OCI-LY3 (cell line): ENCODE measurements at regions not wholly inside any gene's neighbourhood (a gene's known extent, or its start where the extent isn't known, plus 50 kb on each side); places are given as distances from the start of the nearest gene placed in this dataset.

ENCODE experiments used
- H2AFZ ChIP-seq: fragments of 200-600, 300-600 bp; shearing (Covaris generic); 2 replicates; pipeline ENCODE4 v1.6.0; 2014; ENCODE audit warnings: antibody characterized with exemption, low read depth, low read length
- H3K27ac ChIP-seq: fragments of 200-600, 300-600 bp; sonication (generic); 2 replicates; pipeline ENCODE4 v1.5.1; 2014; ENCODE audit warnings: mild to moderate bottlenecking, low read length, moderate library complexity, mixed read lengths
- H3K27me3 ChIP-seq: fragments of 200-600, 300-600 bp; sonication (generic); 2 replicates; pipeline ENCODE4 v1.6.1; 2014; ENCODE audit warnings: low read depth, low read length, mixed read lengths
- H3K36me3 ChIP-seq: fragments of 200-600, 300-600 bp; sonication (generic); replicated peaks from 2 replicates; pipeline ENCODE3; 2014; ENCODE audit warnings: low read depth, low read length, mixed read lengths
- H3K4me1 ChIP-seq: fragments of 300-600, 200-600 bp; sonication (generic); 2 replicates; pipeline ENCODE4 v1.6.1; 2014; ENCODE audit warnings: low read length, mixed read lengths
- H3K4me2 ChIP-seq: fragments of 200-600, 300-600 bp; sonication (generic); 2 replicates; pipeline ENCODE4 v1.6.1; 2014; ENCODE audit warnings: low read length, mixed read lengths
- H3K4me3 ChIP-seq: fragments of 300-600, 200-600 bp; sonication (generic); 2 replicates; pipeline ENCODE4 v1.5.1; 2014; ENCODE audit warnings: antibody characterized with exemption, mild to moderate bottlenecking, low read length, moderate library complexity
- H3K79me2 ChIP-seq: fragments of 300-600, 200-600 bp; shearing (Covaris generic); 2 replicates; pipeline ENCODE4 v1.6.1; 2014; ENCODE audit warnings: mild to moderate bottlenecking, low read length, mixed read lengths
- H3K9ac ChIP-seq: fragments of 300-600, 200-600 bp; shearing (Covaris generic); 2 replicates; pipeline ENCODE4 v1.6.0; 2014; ENCODE audit warnings: mild to moderate bottlenecking, low read length, moderate library complexity
- H3K9me3 ChIP-seq: fragments of 200-600, 300-600 bp; shearing (Covaris generic); 2 replicates; pipeline ENCODE4 v1.6.1; 2014; ENCODE audit warnings: low read length, mixed read lengths; ENCODE audit not compliant: insufficient read depth
- H4K20me1 ChIP-seq: fragments of 200-600, 300-600 bp; sonication (generic); 2 replicates; pipeline ENCODE4 v1.6.1; 2016; ENCODE audit warnings: low read length, mixed read lengths; ENCODE audit not compliant: insufficient read depth
- EZH2phosphoT487 ChIP-seq: fragments of 200-600 bp; shearing (Covaris generic); IDR thresholded peaks from 2 replicates; pipeline ENCODE4 v1.6.1; 2018; ENCODE audit warnings: antibody characterized with exemption, mixed run types, low read depth
- TF ChIP-seq, protein P1 (sequence below): fragments of 200-600, 300-600 bp; sonication (generic); IDR thresholded peaks from 2 replicates; pipeline ENCODE4 v1.5.1; 2014; ENCODE audit warnings: antibody characterized with exemption, low read length, low read depth

- Histone ChIP-seq H3K4me3 (no peak overlapping the region), H3K4me1 (no peaks in the 10 kb centered on the region), H3K9me3 (no peaks in the 10 kb centered on the region), H4K20me1 (no peaks in the 10 kb centered on the region), H3K79me2 (no peaks in the 10 kb centered on the region), H3K4me2 (no peak overlapping the region), H3K36me3 (no peaks in the 10 kb centered on the region), H3K27me3 (no peaks in the 10 kb centered on the region), H3K27ac (no peak overlapping the region), H3K9ac (no peak overlapping the region), H2AFZ (no peak overlapping the region)
- TF ChIP-seq EZH2phosphoT487 = no peak
These were observed 417.2 kb downstream of the RFPL4B start for GRCh38 chr6:112764377-112764776.

DNA sequence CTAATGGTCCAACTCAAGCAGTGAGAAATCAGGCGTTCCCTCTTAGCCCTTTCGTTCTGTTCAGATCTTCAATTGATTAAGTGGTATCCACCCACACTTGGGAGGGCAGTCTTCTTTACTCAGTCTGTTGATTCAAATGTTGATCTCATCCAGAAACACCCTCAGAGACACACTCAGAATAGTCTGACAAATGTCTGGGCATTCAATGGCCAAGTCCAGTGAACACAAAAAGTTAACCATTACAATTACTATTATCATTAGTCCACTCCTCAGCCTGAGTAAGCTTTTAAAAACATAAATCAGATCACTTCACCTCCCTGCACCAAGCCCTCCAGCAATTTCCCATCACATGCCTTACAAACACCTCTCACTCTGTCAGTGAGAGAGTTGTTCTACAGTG lies 423.2 kb downstream of the RFPL4B start:
- TF ChIP-seq, protein P1, sequence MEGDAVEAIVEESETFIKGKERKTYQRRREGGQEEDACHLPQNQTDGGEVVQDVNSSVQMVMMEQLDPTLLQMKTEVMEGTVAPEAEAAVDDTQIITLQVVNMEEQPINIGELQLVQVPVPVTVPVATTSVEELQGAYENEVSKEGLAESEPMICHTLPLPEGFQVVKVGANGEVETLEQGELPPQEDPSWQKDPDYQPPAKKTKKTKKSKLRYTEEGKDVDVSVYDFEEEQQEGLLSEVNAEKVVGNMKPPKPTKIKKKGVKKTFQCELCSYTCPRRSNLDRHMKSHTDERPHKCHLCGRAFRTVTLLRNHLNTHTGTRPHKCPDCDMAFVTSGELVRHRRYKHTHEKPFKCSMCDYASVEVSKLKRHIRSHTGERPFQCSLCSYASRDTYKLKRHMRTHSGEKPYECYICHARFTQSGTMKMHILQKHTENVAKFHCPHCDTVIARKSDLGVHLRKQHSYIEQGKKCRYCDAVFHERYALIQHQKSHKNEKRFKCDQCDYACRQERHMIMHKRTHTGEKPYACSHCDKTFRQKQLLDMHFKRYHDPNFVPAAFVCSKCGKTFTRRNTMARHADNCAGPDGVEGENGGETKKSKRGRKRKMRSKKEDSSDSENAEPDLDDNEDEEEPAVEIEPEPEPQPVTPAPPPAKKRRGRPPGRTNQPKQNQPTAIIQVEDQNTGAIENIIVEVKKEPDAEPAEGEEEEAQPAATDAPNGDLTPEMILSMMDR = no peak
- no peak for TF ChIP-seq EZH2phosphoT487
- H3K27ac ChIP-seq = no peak overlapping the region
- H3K79me2 ChIP-seq = no peaks in the 10 kb centered on the region
- no peaks in the 10 kb centered on the region for H3K27me3 ChIP-seq
- H3K4me2 ChIP-seq = no peak overlapping the region
- no peak overlapping the region for H3K4me3 ChIP-seq
- no peak overlapping the region for H3K9ac ChIP-seq
- no peaks in the 10 kb centered on the region for H3K9me3 ChIP-seq
- no peaks in the 10 kb centered on the region for H4K20me1 ChIP-seq
- no peaks in the 10 kb centered on the region for H3K4me1 ChIP-seq
- H2AFZ ChIP-seq = no peak overlapping the region
- no peaks in the 10 kb centered on the region for H3K36me3 ChIP-seq

- TF ChIP-seq, protein P1 = no peak
- no peak for TF ChIP-seq EZH2phosphoT487
- Histone ChIP-seq H3K79me2 (no peaks in the 10 kb centered on the region), H3K4me3 (no peak overlapping the region), H3K4me2 (no peak overlapping the region), H3K4me1 (no peaks in the 10 kb centered on the region), H3K9ac (no peak overlapping the region), H3K27me3 (no peaks in the 10 kb centered on the region), H3K36me3 (no peaks in the 10 kb centered on the region), H3K27ac (no peak overlapping the region), H4K20me1 (no peaks in the 10 kb centered on the region), H2AFZ (no peak overlapping the region), H3K9me3 (no peaks in the 10 kb centered on the region)
These were observed 426.1 kb downstream of the RFPL4B start for GRCh38 chr6:112773187-112773586.

DNA sequence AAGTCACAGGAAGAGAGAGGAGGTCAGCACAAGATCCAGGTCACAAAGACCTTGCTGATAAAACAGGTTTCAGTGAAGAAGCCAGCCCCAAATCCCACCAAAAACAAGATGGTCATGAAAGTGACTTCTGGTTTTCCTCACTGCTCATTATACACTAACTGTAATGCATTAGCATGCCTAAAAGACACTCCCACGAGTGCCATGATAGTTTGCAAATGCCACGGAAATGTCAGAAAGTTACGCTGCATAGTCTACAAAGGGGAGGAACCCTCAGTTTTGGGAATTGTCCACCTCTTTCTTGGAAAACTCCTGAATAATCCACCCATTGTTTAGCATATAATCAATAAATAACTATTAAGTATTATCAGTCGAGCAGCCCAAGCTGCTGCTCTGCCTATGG lies 427.2 kb downstream of the RFPL4B start:
- Histone ChIP-seq H3K36me3 (no peaks in the 10 kb centered on the region), H3K9ac (no peak overlapping the region), H3K79me2 (no peaks in the 10 kb centered on the region), H2AFZ (no peak overlapping the region), H3K4me2 (no peak overlapping the region), H3K9me3 (no peaks in the 10 kb centered on the region), H3K4me1 (no peaks in the 10 kb centered on the region), H3K27me3 (no peaks in the 10 kb centered on the region), H3K4me3 (no peak overlapping the region), H3K27ac (no peak overlapping the region), H4K20me1 (no peaks in the 10 kb centered on the region)
- no peak for TF ChIP-seq EZH2phosphoT487
- TF ChIP-seq, protein P1 = no peak
